ENCODE measurements at regions not wholly inside any gene's neighbourhood (a gene's known extent, or its start where the extent isn't known, plus 50 kb on each side); places are given as distances from the start of the nearest gene placed in this dataset.

DNA sequence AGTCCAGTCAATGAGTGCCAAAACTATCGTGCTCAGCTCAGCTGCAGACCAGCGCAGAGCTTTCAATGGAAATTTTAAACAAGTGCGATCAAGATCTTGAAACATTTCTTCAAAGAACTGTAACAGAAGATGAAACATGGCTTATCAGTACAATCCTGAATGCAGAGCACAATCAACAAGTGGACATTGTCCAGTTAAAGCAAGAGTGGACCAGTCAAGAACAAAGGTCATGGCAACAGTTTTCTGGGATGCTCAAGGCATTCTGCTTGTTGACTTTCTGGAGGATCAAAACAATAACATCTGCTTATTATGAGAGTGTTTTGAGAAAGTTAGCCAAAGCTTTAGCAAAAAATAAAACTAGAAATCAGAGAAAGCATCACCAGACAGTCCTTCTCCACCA is 374.2 kb downstream of the SETD4 start:
- TF ChIP-seq, protein P1, sequence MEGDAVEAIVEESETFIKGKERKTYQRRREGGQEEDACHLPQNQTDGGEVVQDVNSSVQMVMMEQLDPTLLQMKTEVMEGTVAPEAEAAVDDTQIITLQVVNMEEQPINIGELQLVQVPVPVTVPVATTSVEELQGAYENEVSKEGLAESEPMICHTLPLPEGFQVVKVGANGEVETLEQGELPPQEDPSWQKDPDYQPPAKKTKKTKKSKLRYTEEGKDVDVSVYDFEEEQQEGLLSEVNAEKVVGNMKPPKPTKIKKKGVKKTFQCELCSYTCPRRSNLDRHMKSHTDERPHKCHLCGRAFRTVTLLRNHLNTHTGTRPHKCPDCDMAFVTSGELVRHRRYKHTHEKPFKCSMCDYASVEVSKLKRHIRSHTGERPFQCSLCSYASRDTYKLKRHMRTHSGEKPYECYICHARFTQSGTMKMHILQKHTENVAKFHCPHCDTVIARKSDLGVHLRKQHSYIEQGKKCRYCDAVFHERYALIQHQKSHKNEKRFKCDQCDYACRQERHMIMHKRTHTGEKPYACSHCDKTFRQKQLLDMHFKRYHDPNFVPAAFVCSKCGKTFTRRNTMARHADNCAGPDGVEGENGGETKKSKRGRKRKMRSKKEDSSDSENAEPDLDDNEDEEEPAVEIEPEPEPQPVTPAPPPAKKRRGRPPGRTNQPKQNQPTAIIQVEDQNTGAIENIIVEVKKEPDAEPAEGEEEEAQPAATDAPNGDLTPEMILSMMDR (IDR thresholded peaks at IDR 0.05; ENCODE audit: low read length) = no peak
- no peak for TF ChIP-seq EZH2phosphoT487 (IDR thresholded peaks at IDR 0.05; ENCODE audit: low read length)
- no peak for TF ChIP-seq EZH2 (optimal IDR thresholded peaks at IDR 0.05; ENCODE audit: low read depth, low read length)
